OCI-LY7 (cell line): ENCODE measurements at regions not wholly inside any gene's neighbourhood (a gene's known extent, or its start where the extent isn't known, plus 50 kb on each side); places are given as distances from the start of the nearest gene placed in this dataset.

Source experiments
- BruUV-seq: library from RNA; stranded (reverse); fragments of 400-500 nt; replicated peaks from 2 replicates; lab custom pipeline; 2021; lab: Mats Ljungman, UMichigan
- CTCF ChIA-PET: fragments of 300-600 bp; sonication (Branson Sonifier 250); formaldehyde crosslinking; loops from one replicate; lab custom pipeline; 2022; ENCODE audit warnings: antibody characterized with exemption; ENCODE audit not compliant: unreplicated experiment; lab: Charles Lee
- POLR2A ChIA-PET: fragments of 300-600 bp; sonication (Branson Sonifier 250); formaldehyde crosslinking; loops from one replicate; lab custom pipeline; 2022; ENCODE audit warnings: antibody characterized with exemption; lab: Charles Lee
- DNase-seq: peaks from one replicate; pipeline ENCODE4 v3.0.0-alpha.2; 2015; ENCODE audit warnings: low spot score
- H2AFZ ChIP-seq: fragments of 200-600 bp; sonication (generic), shearing (Covaris generic); 2 replicates; pipeline ENCODE4 v1.6.1; 2014; ENCODE audit warnings: mild to moderate bottlenecking, antibody characterized with exemption, low read length, moderate library complexity
- H3K27ac ChIP-seq: fragments of 200-600 bp; sonication (generic); 2 replicates; pipeline ENCODE4 v1.5.1; 2014; ENCODE audit warnings: mixed run types, low read depth, mild to moderate bottlenecking, moderate library complexity, low read length, inconsistent platforms; ENCODE audit not compliant: poor library complexity, severe bottlenecking
- H3K36me3 ChIP-seq: fragments of 200-600 bp; sonication (generic); 2 replicates; pipeline ENCODE4 v1.6.1; 2014; ENCODE audit warnings: mild to moderate bottlenecking, antibody characterized with exemption, low read length, moderate library complexity, mixed read lengths; ENCODE audit not compliant: insufficient read depth
- H3K4me1 ChIP-seq: fragments of 200-600 bp; sonication (generic); 2 replicates; pipeline ENCODE4 v1.5.1; 2014; ENCODE audit warnings: mild to moderate bottlenecking, low read length; ENCODE audit not compliant: insufficient read depth, poor library complexity, severe bottlenecking
- H3K4me2 ChIP-seq: fragments of 200-600 bp; sonication (generic); 2 replicates; pipeline ENCODE4 v1.6.1; 2014; ENCODE audit warnings: mild to moderate bottlenecking, low read length
- H3K4me3 ChIP-seq: fragments of 200-600 bp; sonication (generic); 2 replicates; pipeline ENCODE4 v1.5.1; 2014; ENCODE audit warnings: mild to moderate bottlenecking, low read depth, low read length; ENCODE audit not compliant: poor library complexity, severe bottlenecking
- H3K79me2 ChIP-seq: fragments of 200-600 bp; sonication (generic); 2 replicates; pipeline ENCODE4 v1.6.1; 2016; ENCODE audit warnings: low read depth, mild to moderate bottlenecking, low read length, moderate library complexity, mixed read lengths; ENCODE audit not compliant: insufficient read depth
- H3K9me2 ChIP-seq: fragments of 200-600 bp; sonication (generic); 2 replicates; pipeline ENCODE4 v1.6.1; 2016; ENCODE audit warnings: mild to moderate bottlenecking, low read length, mixed read lengths; ENCODE audit not compliant: insufficient read depth
- H3K9me3 ChIP-seq: fragments of 200-600 bp; sonication (generic); 2 replicates; pipeline ENCODE4 v1.6.1; 2014; ENCODE audit warnings: mild to moderate bottlenecking, mixed run types, low read length, mixed read lengths
- H4K20me1 ChIP-seq: fragments of 200-600 bp; sonication (generic); 2 replicates; pipeline ENCODE4 v1.6.1; 2014; ENCODE audit warnings: mild to moderate bottlenecking, antibody characterized with exemption, low read length, moderate library complexity, mixed read lengths; ENCODE audit not compliant: insufficient read depth
- CTCF ChIP-seq: fragments of 200-600 bp; sonication (generic); conservative IDR thresholded peaks from 2 replicates; pipeline ENCODE4 v1.5.1; 2014; ENCODE audit warnings: mild to moderate bottlenecking, antibody characterized with exemption, low read length, moderate library complexity, mixed read lengths
- EZH2phosphoT487 ChIP-seq: fragments of 200-600 bp; sonication (generic); IDR thresholded peaks from 2 replicates; pipeline ENCODE4 v1.6.1; 2018; ENCODE audit warnings: low read depth, borderline replicate concordance, mild to moderate bottlenecking, mixed run types, antibody characterized with exemption, low read length, moderate library complexity, mixed read lengths
- intact Hi-C: fragments of 100-400 bp; cut with micrococcal nuclease; formaldehyde crosslinking; loops from one replicate; pipeline ENCODE4 v1.10.0; 2022; ENCODE audit not compliant: unreplicated experiment

GRCh38 chr18:43933177-43933576 is 655.9 kb upstream of the SYT4 start:
- TF ChIP-seq EZH2phosphoT487 (no peak), CTCF (no peak)
- Histone ChIP-seq H3K79me2 (no peaks in the 10 kb centered on the region), H3K9me2 (no peaks in the 10 kb centered on the region), H4K20me1 (no peaks in the 10 kb centered on the region), H3K36me3 (no peaks in the 10 kb centered on the region), H3K4me1 (no peaks in the 10 kb centered on the region), H2AFZ (no peak overlapping the region), H3K27ac (no peak overlapping the region), H3K9me3 (no peaks in the 10 kb centered on the region), H3K4me2 (no peak overlapping the region), H3K4me3 (no peak overlapping the region)
- ChIA-PET CTCF (no interaction called here), POLR2A (no interaction called here)
- no peak for DNase-seq
- BruUV-seq = no TSS peak
- intact Hi-C loops = no loop called here

- Histone ChIP-seq H3K27ac (no peak overlapping the region), H2AFZ (no peak overlapping the region), H3K36me3 (no peaks in the 10 kb centered on the region), H4K20me1 (no peaks in the 10 kb centered on the region), H3K4me2 (no peak overlapping the region), H3K9me2 (no peaks in the 10 kb centered on the region), H3K4me3 (no peak overlapping the region), H3K4me1 (no peaks in the 10 kb centered on the region), H3K79me2 (no peaks in the 10 kb centered on the region), H3K9me3 (no peaks in the 10 kb centered on the region)
- BruUV-seq = no TSS peak
- intact Hi-C loops = no loop called here
- no peak for DNase-seq
- POLR2A ChIA-PET = no interaction called here
- TF ChIP-seq EZH2phosphoT487 (no peak), CTCF (no peak)
- CTCF ChIA-PET = no interaction called here
Observed at GRCh38 chr18:43934322-43934721, 657.0 kb upstream of the SYT4 start.

GRCh38 chr18:43934781-43935471 is 657.6 kb upstream of the SYT4 start:
- H3K36me3 ChIP-seq = no peaks in the 10 kb centered on the region
- H3K4me1 ChIP-seq = no peaks in the 10 kb centered on the region
- no peak overlapping the region for H2AFZ ChIP-seq
- H3K4me2 ChIP-seq = no peak overlapping the region
- no peaks in the 10 kb centered on the region for H3K9me2 ChIP-seq
- H4K20me1 ChIP-seq = no peaks in the 10 kb centered on the region
- intact Hi-C loops = no loop called here
- DNase-seq = no peak
- no peaks in the 10 kb centered on the region for H3K79me2 ChIP-seq
- TF ChIP-seq EZH2phosphoT487 = no peak
- TF ChIP-seq CTCF = no peak
- H3K27ac ChIP-seq = no peak overlapping the region
- no peak overlapping the region for H3K4me3 ChIP-seq
- H3K9me3 ChIP-seq = no peaks in the 10 kb centered on the region
- CTCF ChIA-PET = no interaction called here
- BruUV-seq = no TSS peak
- POLR2A ChIA-PET = no interaction called here
